ENCODE measurements at regions not wholly inside any gene's neighbourhood (a gene's known extent, or its start where the extent isn't known, plus 50 kb on each side); places are given as distances from the start of the nearest gene placed in this dataset.

DNA sequence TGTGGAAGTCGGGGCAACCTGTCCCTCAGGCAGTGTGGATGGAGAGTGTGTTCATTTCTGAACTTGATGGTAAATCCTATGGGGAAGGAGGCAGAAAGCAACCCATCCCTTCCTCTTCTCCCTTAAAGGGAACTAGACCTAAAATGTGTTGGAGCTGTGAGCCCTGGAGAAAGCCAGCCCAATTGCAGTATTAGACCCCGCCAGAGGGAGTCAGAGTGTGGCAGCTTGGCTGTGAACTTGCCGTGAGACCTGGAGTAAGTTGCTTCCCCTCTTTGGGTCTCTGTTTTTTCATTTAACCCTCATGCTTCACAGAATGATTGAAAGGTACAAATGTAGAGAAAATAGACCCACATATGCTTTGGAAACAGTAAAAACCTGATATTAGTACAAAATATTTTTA is 108.7 kb upstream of the PAK3 start:
- TF ChIP-seq, protein P1, sequence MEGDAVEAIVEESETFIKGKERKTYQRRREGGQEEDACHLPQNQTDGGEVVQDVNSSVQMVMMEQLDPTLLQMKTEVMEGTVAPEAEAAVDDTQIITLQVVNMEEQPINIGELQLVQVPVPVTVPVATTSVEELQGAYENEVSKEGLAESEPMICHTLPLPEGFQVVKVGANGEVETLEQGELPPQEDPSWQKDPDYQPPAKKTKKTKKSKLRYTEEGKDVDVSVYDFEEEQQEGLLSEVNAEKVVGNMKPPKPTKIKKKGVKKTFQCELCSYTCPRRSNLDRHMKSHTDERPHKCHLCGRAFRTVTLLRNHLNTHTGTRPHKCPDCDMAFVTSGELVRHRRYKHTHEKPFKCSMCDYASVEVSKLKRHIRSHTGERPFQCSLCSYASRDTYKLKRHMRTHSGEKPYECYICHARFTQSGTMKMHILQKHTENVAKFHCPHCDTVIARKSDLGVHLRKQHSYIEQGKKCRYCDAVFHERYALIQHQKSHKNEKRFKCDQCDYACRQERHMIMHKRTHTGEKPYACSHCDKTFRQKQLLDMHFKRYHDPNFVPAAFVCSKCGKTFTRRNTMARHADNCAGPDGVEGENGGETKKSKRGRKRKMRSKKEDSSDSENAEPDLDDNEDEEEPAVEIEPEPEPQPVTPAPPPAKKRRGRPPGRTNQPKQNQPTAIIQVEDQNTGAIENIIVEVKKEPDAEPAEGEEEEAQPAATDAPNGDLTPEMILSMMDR (IDR thresholded peaks at IDR 0.05; ENCODE audit: poor library complexity, severe bottlenecking): no peak
- TF ChIP-seq EZH2 (IDR thresholded peaks at IDR 0.05; ENCODE audit: borderline replicate concordance, insufficient read depth, low read length, poor library complexity, severe bottlenecking) (no peak), POLR2AphosphoS5 (IDR thresholded peaks at IDR 0.05) (no peak), EP300 (conservative IDR thresholded peaks at IDR 0.05; ENCODE audit: poor library complexity, severe bottlenecking) (no peak)
- TF ChIP-seq, protein P2, sequence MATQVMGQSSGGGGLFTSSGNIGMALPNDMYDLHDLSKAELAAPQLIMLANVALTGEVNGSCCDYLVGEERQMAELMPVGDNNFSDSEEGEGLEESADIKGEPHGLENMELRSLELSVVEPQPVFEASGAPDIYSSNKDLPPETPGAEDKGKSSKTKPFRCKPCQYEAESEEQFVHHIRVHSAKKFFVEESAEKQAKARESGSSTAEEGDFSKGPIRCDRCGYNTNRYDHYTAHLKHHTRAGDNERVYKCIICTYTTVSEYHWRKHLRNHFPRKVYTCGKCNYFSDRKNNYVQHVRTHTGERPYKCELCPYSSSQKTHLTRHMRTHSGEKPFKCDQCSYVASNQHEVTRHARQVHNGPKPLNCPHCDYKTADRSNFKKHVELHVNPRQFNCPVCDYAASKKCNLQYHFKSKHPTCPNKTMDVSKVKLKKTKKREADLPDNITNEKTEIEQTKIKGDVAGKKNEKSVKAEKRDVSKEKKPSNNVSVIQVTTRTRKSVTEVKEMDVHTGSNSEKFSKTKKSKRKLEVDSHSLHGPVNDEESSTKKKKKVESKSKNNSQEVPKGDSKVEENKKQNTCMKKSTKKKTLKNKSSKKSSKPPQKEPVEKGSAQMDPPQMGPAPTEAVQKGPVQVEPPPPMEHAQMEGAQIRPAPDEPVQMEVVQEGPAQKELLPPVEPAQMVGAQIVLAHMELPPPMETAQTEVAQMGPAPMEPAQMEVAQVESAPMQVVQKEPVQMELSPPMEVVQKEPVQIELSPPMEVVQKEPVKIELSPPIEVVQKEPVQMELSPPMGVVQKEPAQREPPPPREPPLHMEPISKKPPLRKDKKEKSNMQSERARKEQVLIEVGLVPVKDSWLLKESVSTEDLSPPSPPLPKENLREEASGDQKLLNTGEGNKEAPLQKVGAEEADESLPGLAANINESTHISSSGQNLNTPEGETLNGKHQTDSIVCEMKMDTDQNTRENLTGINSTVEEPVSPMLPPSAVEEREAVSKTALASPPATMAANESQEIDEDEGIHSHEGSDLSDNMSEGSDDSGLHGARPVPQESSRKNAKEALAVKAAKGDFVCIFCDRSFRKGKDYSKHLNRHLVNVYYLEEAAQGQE (IDR thresholded peaks at IDR 0.05; ENCODE audit: borderline replicate concordance): no peak

Data from neural cell (in vitro differentiated cells).